Breast epithelium (tissue), 4 donors: ENCODE measurements at regions not wholly inside any gene's neighbourhood (a gene's known extent, or its start where the extent isn't known, plus 50 kb on each side); places are given as distances from the start of the nearest gene placed in this dataset.
A peak's percentile ranks its signal among the peaks of the same experiment; 100 is the strongest.

Experiments
- DNase-seq, 2 donors: peaks; one replicate each; pipeline ENCODE4 v3.0.0-alpha.2; 2019; ENCODE audit warnings: low spot score in 2 of 2
- H3K27ac ChIP-seq, 2 donors: fragments of 200-600 bp; sonication (generic) in 1 of 2; one replicate each; pipeline ENCODE4 v1.5.1; 2016 to 2019; ENCODE audit warnings: mild to moderate bottlenecking in 1 of 2
- H3K27me3 ChIP-seq, 2 donors: fragments of 200-600 bp; sonication (generic) in 1 of 2; one replicate each; pipeline versions ENCODE4 v1.5.1 to v1.6.0; 2017 to 2019; ENCODE audit warnings: control low read depth in 1 of 2, mild to moderate bottlenecking in 1 of 2
- H3K36me3 ChIP-seq: fragments of 200-600 bp; one replicate; pipeline ENCODE4 v1.5.1; 2019
- H3K4me1 ChIP-seq, 2 donors: fragments of 200-600 bp; sonication (generic); one replicate each; pipeline ENCODE4 v1.5.1; 2016 to 2019; ENCODE audit warnings: control low read depth in 1 of 2
- H3K4me3 ChIP-seq, 3 donors: fragments of 200-600 bp; sonication (generic); 1 replicate in 2 of 3; 2 replicates in 1 of 3; pipeline ENCODE4 v1.5.1; 2016 to 2019; ENCODE audit warnings: mild to moderate bottlenecking in 3 of 3, moderate library complexity in 2 of 3
- H3K9me3 ChIP-seq, 2 donors: fragments of 200-600 bp; sonication (generic) in 1 of 2; one replicate each; pipeline ENCODE4 v1.5.1; 2016 to 2019; ENCODE audit warnings: control low read depth in 1 of 2
- CTCF ChIP-seq, 3 donors: fragments of 450-650 bp; IDR thresholded peaks; one replicate each; pipeline ENCODE4 v1.5.1; 2016 to 2017; ENCODE audit warnings: antibody characterized with exemption in 3 of 3, mild to moderate bottlenecking in 3 of 3, moderate library complexity in 3 of 3
- POLR2A ChIP-seq: fragments of 450-650 bp; IDR thresholded peaks from one replicate; pipeline ENCODE4 v1.6.1; 2016; ENCODE audit warnings: antibody characterized with exemption, mild to moderate bottlenecking, moderate library complexity
- POLR2AphosphoS5 ChIP-seq, 3 donors: sonication (generic); formaldehyde crosslinking; IDR thresholded peaks; one replicate each; pipeline ENCODE4 v1.6.1; 2017; ENCODE audit warnings: antibody characterized with exemption in 3 of 3
- intact Hi-C: fragments of 100-400 bp; cut with DNase I; formaldehyde crosslinking; loops from one replicate; pipeline ENCODE4 v1.15.1; 2023; ENCODE audit warnings: low total_unique reads

DNA sequence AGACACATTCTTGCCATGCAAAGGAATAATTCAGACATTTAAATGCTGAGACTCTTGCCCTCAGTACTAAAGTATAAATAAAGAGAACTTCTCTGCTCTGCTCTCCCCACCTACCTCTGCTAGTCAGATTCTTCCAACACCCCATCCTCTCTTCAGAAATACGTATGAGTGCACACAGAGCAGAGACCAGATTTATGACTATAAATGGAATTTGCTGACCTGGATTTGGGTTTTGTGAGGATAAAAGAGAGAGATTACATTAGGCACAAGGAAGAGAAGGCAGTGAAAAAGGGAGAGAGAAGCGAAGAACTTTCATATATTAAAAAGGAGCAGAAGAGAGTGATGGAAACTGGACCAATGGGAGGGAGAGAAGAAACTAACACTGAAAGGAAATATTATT, 87.6 kb upstream of the EXOC1L start:
- H3K9me3 ChIP-seq: no peaks in the 10 kb centered on the region
- H3K27me3 ChIP-seq: no peaks in the 10 kb centered on the region
- H3K4me3 ChIP-seq: no peak overlapping the region
- no peak overlapping the region for H3K27ac ChIP-seq
- no peaks in the 10 kb centered on the region for H3K36me3 ChIP-seq
- DNase-seq: no peak
- TF ChIP-seq POLR2A: no peak
- TF ChIP-seq POLR2AphosphoS5 (IDR thresholded peaks at IDR 0.05): no peak
- no peak for TF ChIP-seq CTCF (IDR thresholded peaks at IDR 0.05)
- intact Hi-C loops: no loop called here
- no peaks in the 10 kb centered on the region for H3K4me1 ChIP-seq

DNA sequence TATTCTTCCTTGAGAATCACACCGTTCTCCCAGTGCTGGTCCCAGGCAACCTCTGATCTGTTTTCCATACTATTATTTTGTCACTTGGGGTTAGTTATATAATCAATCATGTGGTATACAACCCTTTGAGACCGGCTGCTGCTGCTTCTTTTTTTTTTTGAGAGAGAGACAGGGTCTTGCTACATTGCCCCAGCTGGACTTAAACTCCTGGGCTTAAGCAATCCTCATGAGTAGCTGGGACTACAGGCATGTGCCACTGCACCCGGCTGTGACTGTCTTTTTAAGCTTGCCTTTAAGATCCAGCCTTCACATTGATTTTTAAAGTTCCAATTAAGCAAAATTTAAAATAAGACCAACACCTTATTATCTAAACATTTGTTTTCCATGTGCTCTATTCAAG, 86.7 kb upstream of the EXOC1L start:
- no peaks in the 10 kb centered on the region for H3K9me3 ChIP-seq
- DNase-seq: no peak
- no peaks in the 10 kb centered on the region for H3K27me3 ChIP-seq
- no peak overlapping the region for H3K27ac ChIP-seq
- no peaks in the 10 kb centered on the region for H3K4me1 ChIP-seq
- H3K36me3 ChIP-seq: no peaks in the 10 kb centered on the region
- intact Hi-C loops: no loop called here
- TF ChIP-seq POLR2AphosphoS5 (IDR thresholded peaks at IDR 0.05): no peak
- TF ChIP-seq POLR2A: no peak
- no peak for TF ChIP-seq CTCF (IDR thresholded peaks at IDR 0.05)
- H3K4me3 ChIP-seq: no peak overlapping the region

DNA sequence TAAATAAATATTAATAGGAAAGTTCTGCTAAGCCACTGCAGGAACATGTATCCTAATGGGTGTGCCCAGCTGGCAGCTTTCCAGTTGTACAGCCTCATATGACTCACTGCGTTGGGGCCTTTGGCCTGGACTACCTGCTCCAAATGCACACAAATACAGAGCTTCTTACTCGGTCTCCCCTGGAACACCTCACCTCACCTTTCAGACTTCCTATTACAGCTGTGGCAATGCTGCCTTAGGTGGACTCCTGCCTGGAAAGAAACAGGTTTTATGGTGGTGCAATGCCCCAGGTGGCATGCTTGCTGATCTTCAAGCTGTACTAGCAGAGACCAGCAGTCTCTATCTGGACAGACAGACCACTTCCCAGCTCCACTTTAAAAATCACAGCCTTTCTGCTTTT, 85.7 kb upstream of the EXOC1L start:
- intact Hi-C loops: no loop called here
- Histone ChIP-seq H3K36me3 (no peaks in the 10 kb centered on the region), H3K9me3 (no peaks in the 10 kb centered on the region), H3K27me3 (no peaks in the 10 kb centered on the region), H3K27ac (no peak overlapping the region), H3K4me3 (no peak overlapping the region), H3K4me1 (no peaks in the 10 kb centered on the region)
- peak; percentile 45 to 65 for DNase-seq
- TF ChIP-seq CTCF (IDR thresholded peaks at IDR 0.05): no peak
- TF ChIP-seq POLR2A: no peak
- TF ChIP-seq POLR2AphosphoS5 (IDR thresholded peaks at IDR 0.05): no peak

DNA sequence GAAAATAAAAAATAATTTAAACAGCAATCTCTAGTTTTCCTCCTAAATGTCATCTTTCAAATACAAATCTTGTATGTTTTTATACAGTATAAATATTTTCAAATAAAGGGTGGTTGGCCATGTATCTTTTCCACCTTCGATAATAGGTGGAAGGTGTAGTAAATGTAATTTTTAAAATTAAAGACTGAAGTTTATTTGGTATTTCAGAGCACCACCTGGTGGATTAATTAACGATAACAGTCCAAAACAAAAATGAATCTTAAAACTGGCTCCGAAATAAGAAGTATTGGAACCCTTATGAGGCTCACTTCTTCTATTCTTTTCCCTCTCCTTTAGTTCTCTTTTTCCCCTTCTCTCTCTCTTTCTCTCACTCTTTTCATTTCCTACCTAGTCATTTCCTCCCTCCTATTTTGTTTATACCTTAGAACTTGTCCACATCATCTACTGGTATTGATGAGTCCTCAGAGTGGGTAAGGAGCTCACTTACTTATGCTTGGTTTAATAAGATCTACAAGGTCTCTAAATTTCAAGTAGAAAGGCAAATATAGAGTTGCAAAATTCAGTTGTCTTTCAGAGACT, 82.9 kb upstream of the EXOC1L start:
- Histone ChIP-seq H3K27me3 (no peaks in the 10 kb centered on the region), H3K9me3 (no peaks in the 10 kb centered on the region), H3K4me1 (no peaks in the 10 kb centered on the region), H3K27ac (no peak overlapping the region), H3K36me3 (no peaks in the 10 kb centered on the region), H3K4me3 (no peak overlapping the region)
- TF ChIP-seq POLR2A (no peak), CTCF (IDR thresholded peaks at IDR 0.05) (peak in 2 of 3 donors; percentile 15 to 23)
- intact Hi-C loops: no loop called here
- no peak for DNase-seq

GRCh38 chr4:55742655-55743202, 76.9 kb upstream of the EXOC1L start:
- H3K4me3 ChIP-seq: no peak overlapping the region
- intact Hi-C loops: no loop called here
- no peak for TF ChIP-seq POLR2AphosphoS5 (IDR thresholded peaks at IDR 0.05)
- TF ChIP-seq CTCF (IDR thresholded peaks at IDR 0.05): no peak
- no peak for TF ChIP-seq POLR2A
- no peaks in the 10 kb centered on the region for H3K9me3 ChIP-seq
- H3K27me3 ChIP-seq: no peaks in the 10 kb centered on the region
- no peaks in the 10 kb centered on the region for H3K4me1 ChIP-seq
- H3K36me3 ChIP-seq: no peaks in the 10 kb centered on the region
- H3K27ac ChIP-seq: no peak overlapping the region
- no peak for DNase-seq
